Right lobe of liver (tissue), 6 donors: ENCODE measurements at regions not wholly inside any gene's neighbourhood (a gene's known extent, or its start where the extent isn't known, plus 50 kb on each side); places are given as distances from the start of the nearest gene placed in this dataset.

ENCODE experiments used
- ATAC-seq, 4 donors: fragments of 200-7000 bp; cut with Tn5 transposase; one replicate each; pipeline ENCODE4 v1.9.1; 2020; ENCODE audit warnings: mild to moderate bottlenecking in 4 of 4, moderate library complexity in 4 of 4
- DNase-seq, 3 donors: peaks; one replicate each; pipeline ENCODE4 v3.0.0-alpha.2; 2020
- H3K27ac ChIP-seq, 3 donors: fragments of 200-600 bp; one replicate each; pipeline ENCODE4 v1.8.0; 2022
- H3K27me3 ChIP-seq, 2 donors: fragments of 200-600 bp; one replicate each; pipeline ENCODE4 v1.8.0; 2022
- H3K36me3 ChIP-seq, 4 donors: fragments of 200-600 bp; sonication (generic) in 1 of 4; one replicate each; pipeline versions ENCODE4 v1.5.1 to v1.8.0; 2017 to 2022; ENCODE audit warnings: control low read depth in 1 of 4
- H3K4me1 ChIP-seq, 4 donors: fragments of 200-600 bp; sonication (generic) in 1 of 4; one replicate each; pipeline versions ENCODE4 v1.5.1 to v1.8.0; 2017 to 2022; ENCODE audit warnings: control low read depth in 1 of 4
- H3K4me3 ChIP-seq, 3 donors: fragments of 200-600 bp; one replicate each; pipeline ENCODE4 v1.8.0; 2022
- H3K9me3 ChIP-seq, 4 donors: fragments of 200-600 bp; sonication (generic) in 1 of 4; one replicate each; pipeline versions ENCODE4 v1.5.1 to v1.8.0; 2017 to 2022; ENCODE audit warnings: control low read depth in 1 of 4
- POLR2A ChIP-seq: fragments of 450-650 bp; IDR thresholded peaks from one replicate; pipeline ENCODE4 v1.6.1; 2017; ENCODE audit warnings: antibody characterized with exemption, mild to moderate bottlenecking
- WGBS: methylation state at CpG from one replicate; pipeline ENCODE4 v1.1.6; 2018; ENCODE audit warnings: low coverage, low lambda C conversion rate; ENCODE audit not compliant: insufficient coverage; ENCODE audit errors: missing lambda C conversion rate; 5-methylcytosine and 5-hydroxymethylcytosine counted together
- intact Hi-C, 2 donors: fragments of 100-400 bp; cut with DNase I; formaldehyde crosslinking; loops; one replicate each; pipeline versions ENCODE4 v1.11.2 to v1.14.1; 2022
- TF ChIP-seq, protein P1 (sequence below), 4 donors: fragments of 200-600 bp in 3 of 4; fragments of 450-650 bp in 1 of 4; IDR thresholded peaks; one replicate each; pipeline versions ENCODE4 v1.5.1 to v1.8.0; 2016 to 2022; ENCODE audit warnings: antibody characterized with exemption in 4 of 4, mild to moderate bottlenecking in 2 of 4
- donor health status: DM: no; HTN: yes; CAD: no.
- donor health status: DM: no; HTN: no; CAD: no.
- donor health status: DM: no; HTN: no; CAD: no.
- donor health status: DM: no; HTN: yes; CAD: no.
- donor health status: DM: no; HTN: yes; CAD: no.

GRCh38 chr9:80932181-80932580, 757.2 kb downstream of the TLE1 start:
- H3K36me3 ChIP-seq, result no peaks in the 10 kb centered on the region
- no peak for TF ChIP-seq POLR2A
- TF ChIP-seq, protein P1, sequence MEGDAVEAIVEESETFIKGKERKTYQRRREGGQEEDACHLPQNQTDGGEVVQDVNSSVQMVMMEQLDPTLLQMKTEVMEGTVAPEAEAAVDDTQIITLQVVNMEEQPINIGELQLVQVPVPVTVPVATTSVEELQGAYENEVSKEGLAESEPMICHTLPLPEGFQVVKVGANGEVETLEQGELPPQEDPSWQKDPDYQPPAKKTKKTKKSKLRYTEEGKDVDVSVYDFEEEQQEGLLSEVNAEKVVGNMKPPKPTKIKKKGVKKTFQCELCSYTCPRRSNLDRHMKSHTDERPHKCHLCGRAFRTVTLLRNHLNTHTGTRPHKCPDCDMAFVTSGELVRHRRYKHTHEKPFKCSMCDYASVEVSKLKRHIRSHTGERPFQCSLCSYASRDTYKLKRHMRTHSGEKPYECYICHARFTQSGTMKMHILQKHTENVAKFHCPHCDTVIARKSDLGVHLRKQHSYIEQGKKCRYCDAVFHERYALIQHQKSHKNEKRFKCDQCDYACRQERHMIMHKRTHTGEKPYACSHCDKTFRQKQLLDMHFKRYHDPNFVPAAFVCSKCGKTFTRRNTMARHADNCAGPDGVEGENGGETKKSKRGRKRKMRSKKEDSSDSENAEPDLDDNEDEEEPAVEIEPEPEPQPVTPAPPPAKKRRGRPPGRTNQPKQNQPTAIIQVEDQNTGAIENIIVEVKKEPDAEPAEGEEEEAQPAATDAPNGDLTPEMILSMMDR (IDR thresholded peaks at IDR 0.05), result no peak
- no peak overlapping the region for H3K27ac ChIP-seq
- no peaks in the 10 kb centered on the region for H3K4me1 ChIP-seq
- WGBS, result 54% methylated on average over 3 of the region's 3 CpGs
- H3K4me3 ChIP-seq, result no peak overlapping the region
- ATAC-seq, result no peak
- no peaks in the 10 kb centered on the region for H3K9me3 ChIP-seq
- intact Hi-C loops, result no loop called here
- H3K27me3 ChIP-seq, result no peaks in the 10 kb centered on the region
- no peak for DNase-seq

GRCh38 chr9:80931163-80931562, 758.2 kb downstream of the TLE1 start:
- whole genome bisulfite sequencing, result 36% methylated on average over 3 of the region's 3 CpGs
- Histone ChIP-seq H3K9me3 (no peaks in the 10 kb centered on the region), H3K4me3 (no peak overlapping the region), H3K36me3 (no peaks in the 10 kb centered on the region), H3K4me1 (no peaks in the 10 kb centered on the region), H3K27ac (no peak overlapping the region), H3K27me3 (no peaks in the 10 kb centered on the region)
- TF ChIP-seq, protein P1 (IDR thresholded peaks at IDR 0.05), result no peak
- TF ChIP-seq POLR2A, result no peak
- DNase-seq, result no peak
- no peak for ATAC-seq
- intact Hi-C loops, result no loop called here

DNA sequence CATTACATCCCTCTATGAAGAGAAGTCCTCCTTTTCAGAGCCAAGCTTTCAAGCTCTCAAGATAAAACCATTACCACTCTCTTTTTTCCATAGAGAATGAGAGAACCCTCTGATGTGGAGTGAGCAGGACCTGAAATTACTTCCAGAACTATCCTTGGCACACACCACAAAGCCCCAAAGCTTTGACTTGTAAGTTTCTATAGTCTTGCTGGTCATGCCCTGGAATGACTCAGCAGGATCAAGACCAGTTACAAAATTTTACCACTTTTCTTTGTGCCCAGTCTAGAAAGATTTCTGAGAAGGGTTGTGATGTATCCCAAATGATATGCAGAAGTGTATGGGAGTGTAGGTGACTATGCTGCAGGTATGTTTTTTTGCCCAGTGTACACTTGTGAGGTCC, 760.6 kb downstream of the TLE1 start:
- no peak overlapping the region for H3K4me3 ChIP-seq
- DNase-seq (no peak), ATAC-seq (no peak)
- no peaks in the 10 kb centered on the region for H3K27me3 ChIP-seq
- intact Hi-C loops, result no loop called here
- no peaks in the 10 kb centered on the region for H3K36me3 ChIP-seq
- no peak overlapping the region for H3K27ac ChIP-seq
- no peaks in the 10 kb centered on the region for H3K9me3 ChIP-seq
- TF ChIP-seq POLR2A, result no peak
- TF ChIP-seq, protein P1 (IDR thresholded peaks at IDR 0.05), result no peak
- H3K4me1 ChIP-seq, result no peaks in the 10 kb centered on the region

- intact Hi-C loops, result no loop called here
- TF ChIP-seq, protein P1 (IDR thresholded peaks at IDR 0.05), result no peak
- no peak for TF ChIP-seq POLR2A
Observed at GRCh38 chr9:80926611-80927010, 762.7 kb downstream of the TLE1 start.

GRCh38 chr9:80922544-80922943, 766.8 kb downstream of the TLE1 start:
- Histone ChIP-seq H3K9me3 (no peaks in the 10 kb centered on the region), H3K27me3 (no peaks in the 10 kb centered on the region), H3K36me3 (no peaks in the 10 kb centered on the region), H3K4me3 (no peak overlapping the region), H3K27ac (no peak overlapping the region), H3K4me1 (no peaks in the 10 kb centered on the region)
- intact Hi-C loops, result no loop called here
- WGBS, result 44% methylated on average over 3 of the region's 3 CpGs
- ATAC-seq (no peak), DNase-seq (no peak)
- TF ChIP-seq POLR2A, result no peak
- TF ChIP-seq, protein P1 (IDR thresholded peaks at IDR 0.05), result no peak

More at GRCh38 chr9:80926611-80927010, 762.7 kb downstream of the TLE1 start:
- no CpG with 5 or more reads among the region's 3 CpGs for WGBS
- H3K27me3 ChIP-seq, result no peaks in the 10 kb centered on the region
- H3K36me3 ChIP-seq, result no peaks in the 10 kb centered on the region
- H3K4me1 ChIP-seq, result no peaks in the 10 kb centered on the region
- DNase-seq (no peak), ATAC-seq (no peak)
- no peak overlapping the region for H3K4me3 ChIP-seq
- no peak overlapping the region for H3K27ac ChIP-seq
- H3K9me3 ChIP-seq, result no peaks in the 10 kb centered on the region
